Naive thymus-derived CD4-positive, alpha-beta T cell (primary cell): ENCODE measurements at regions not wholly inside any gene's neighbourhood (a gene's known extent, or its start where the extent isn't known, plus 50 kb on each side); places are given as distances from the start of the nearest gene placed in this dataset.

Experiments
- ATAC-seq: fragments of 150-1000 bp; cut with Tn5 transposase; 2 replicates; pipeline ENCODE4 v1.10.0; 2021; ENCODE audit warnings: mild to moderate bottlenecking, moderate library complexity
- CTCF ChIA-PET: fragments of 350-600 bp; sonication (Branson Sonifier 250); formaldehyde crosslinking; loops from one replicate; lab custom pipeline; 2021; ENCODE audit warnings: antibody characterized with exemption; lab: Charles Lee
- POLR2A ChIA-PET: fragments of 350-600 bp; sonication (Branson Sonifier 250); formaldehyde crosslinking; loops from one replicate; lab custom pipeline; 2021; ENCODE audit warnings: antibody characterized with exemption, inconsistent platforms; lab: Charles Lee
- DNase-seq, 9 donors: peaks; one replicate each; pipeline versions ENCODE4 v3.0.0 to v3.0.0-alpha.2; 2020 to 2022; ENCODE audit warnings: mixed read lengths in 1 of 9
- H3K27ac ChIP-seq: one replicate; pipeline ENCODE4 v1.7.0; 2013; ENCODE audit warnings: mild to moderate bottlenecking, low read depth, low read length, moderate library complexity
- H3K27me3 ChIP-seq, 2 donors: one replicate each; pipeline ENCODE4 v1.7.0; 2013; ENCODE audit warnings: low read length in 2 of 2, mild to moderate bottlenecking in 2 of 2, moderate library complexity in 2 of 2; ENCODE audit not compliant: control insufficient read depth in 2 of 2, insufficient read depth in 2 of 2
- H3K36me3 ChIP-seq, 3 experiments: 1 replicate in 2 of 3; 2 replicates in 1 of 3; pipeline ENCODE4 v1.7.0; 2013; ENCODE audit warnings: low read length in 3 of 3, mild to moderate bottlenecking in 3 of 3, moderate library complexity in 1 of 3; ENCODE audit not compliant: insufficient read depth in 3 of 3, control insufficient read depth in 2 of 3
- H3K4me1 ChIP-seq, 2 donors: one replicate each; pipeline ENCODE4 v1.7.0; 2013; ENCODE audit warnings: low read length in 2 of 2, mild to moderate bottlenecking in 2 of 2, moderate library complexity in 1 of 2; ENCODE audit not compliant: control insufficient read depth in 2 of 2, insufficient read depth in 2 of 2
- H3K4me3 ChIP-seq: 2 replicates; pipeline ENCODE4 v1.7.0; 2013; ENCODE audit warnings: mild to moderate bottlenecking, low read length
- H3K9me3 ChIP-seq, 3 experiments: 1 replicate in 2 of 3; 2 replicates in 1 of 3; pipeline ENCODE4 v1.7.0; 2013; ENCODE audit warnings: low read length in 3 of 3; ENCODE audit not compliant: control insufficient read depth in 2 of 3
- H3K27ac Mint-ChIP-seq, 9 donors: one replicate each; pipeline ENCODE4 v1.8.0; 2020 to 2022; ENCODE audit warnings: mixed read lengths in 9 of 9, mild to moderate bottlenecking in 8 of 9, moderate library complexity in 5 of 9, inconsistent platforms in 2 of 9
- H3K27me3 Mint-ChIP-seq, 5 donors: one replicate each; pipeline ENCODE4 v1.8.0; 2021 to 2022; ENCODE audit warnings: mixed read lengths in 5 of 5, mild to moderate bottlenecking in 1 of 5
- H3K36me3 Mint-ChIP-seq, 5 donors: one replicate each; pipeline ENCODE4 v1.8.0; 2020 to 2022; ENCODE audit warnings: mixed read lengths in 5 of 5, mild to moderate bottlenecking in 3 of 5, inconsistent platforms in 1 of 5
- H3K4me1 Mint-ChIP-seq, 7 donors: one replicate each; pipeline ENCODE4 v1.8.0; 2020 to 2022; ENCODE audit warnings: mixed read lengths in 7 of 7, mild to moderate bottlenecking in 3 of 7, inconsistent platforms in 1 of 7
- H3K4me3 Mint-ChIP-seq, 10 donors: one replicate each; pipeline ENCODE4 v1.8.0; 2020 to 2022; ENCODE audit warnings: mild to moderate bottlenecking in 10 of 10, mixed read lengths in 10 of 10, moderate library complexity in 6 of 10, inconsistent platforms in 2 of 10
- H3K9me3 Mint-ChIP-seq, 11 donors: one replicate each; pipeline ENCODE4 v1.8.0; 2020 to 2022; ENCODE audit warnings: mixed read lengths in 11 of 11, mild to moderate bottlenecking in 4 of 11, inconsistent platforms in 1 of 11, moderate library complexity in 1 of 11
- intact Hi-C, 2 donors: fragments of 100-400 bp; cut with micrococcal nuclease; formaldehyde crosslinking; loops; one replicate each; pipeline ENCODE4 v1.15.1; 2023

GRCh38 chr5:28408186-28408585, 1369.8 kb upstream of the CDH9 start:
- H3K27ac Mint-ChIP-seq = no peak overlapping the region
- ChIA-PET POLR2A (no interaction called here), CTCF (no interaction called here)
- H3K9me3 Mint-ChIP-seq = peaks cover 0 to 45% (median 9%) of the 10 kb centered on the region in 11 donors
- ATAC-seq = no peak
- Histone ChIP-seq H3K9me3 (peaks cover 0 to 6% (median 0%) of the 10 kb centered on the region in 3 experiments), H3K4me3 (no peak overlapping the region), H3K4me1 (no peaks in the 10 kb centered on the region), H3K27ac (no peak overlapping the region), H3K27me3 (no peaks in the 10 kb centered on the region), H3K36me3 (no peaks in the 10 kb centered on the region)
- no peaks in the 10 kb centered on the region for H3K4me1 Mint-ChIP-seq
- no peaks in the 10 kb centered on the region for H3K36me3 Mint-ChIP-seq
- H3K27me3 Mint-ChIP-seq = no peaks in the 10 kb centered on the region
- H3K4me3 Mint-ChIP-seq = no peak overlapping the region
- no peak for DNase-seq
- intact Hi-C loops = no loop called here

DNA sequence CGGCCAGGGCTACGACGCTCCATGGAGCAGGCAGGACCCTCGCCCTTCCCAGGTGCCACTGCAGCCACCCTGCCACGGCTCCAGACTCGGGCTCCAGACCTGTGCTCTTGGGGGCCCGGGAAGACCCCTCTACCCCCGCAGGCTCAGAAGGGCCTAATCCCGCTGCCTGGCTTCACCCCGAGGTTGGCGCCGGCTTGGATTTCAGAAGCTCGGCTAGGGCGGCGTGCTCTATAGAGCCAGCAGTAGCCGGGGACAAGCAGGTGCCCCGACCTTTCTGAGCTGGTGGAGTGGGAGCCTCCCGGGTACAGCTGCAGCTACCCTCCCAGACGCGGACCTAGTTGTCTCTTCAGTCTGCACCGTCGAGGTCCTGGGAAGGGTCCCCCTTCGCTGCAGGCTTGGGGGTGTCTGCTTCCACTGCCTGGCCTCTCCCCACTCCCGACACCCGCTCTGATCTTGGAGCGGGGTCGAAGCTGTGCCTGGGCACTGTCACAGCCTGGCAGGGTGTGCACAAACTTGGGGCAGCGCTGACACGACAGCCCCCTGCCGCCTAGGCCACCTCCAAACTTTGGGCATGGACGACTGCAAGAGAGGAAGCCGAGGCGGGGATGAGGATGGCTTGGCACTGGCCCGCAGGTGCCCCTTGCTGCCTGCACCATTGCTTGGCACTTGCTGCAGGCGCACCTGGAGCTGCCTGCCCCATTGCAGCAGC, 1366.1 kb upstream of the CDH9 start:
- Histone ChIP-seq H3K27ac (no peak overlapping the region), H3K9me3 (peaks cover 0 to 6% (median 0%) of the 10 kb centered on the region in 3 experiments), H3K4me3 (no peak overlapping the region), H3K36me3 (no peaks in the 10 kb centered on the region), H3K4me1 (no peaks in the 10 kb centered on the region), H3K27me3 (no peaks in the 10 kb centered on the region)
- CTCF ChIA-PET = no interaction called here
- H3K9me3 Mint-ChIP-seq = peaks cover 0 to 37% (median 7%) of the 10 kb centered on the region in 11 donors
- intact Hi-C loops = no loop called here
- DNase-seq = no peak
- H3K4me3 Mint-ChIP-seq = no peak overlapping the region
- ATAC-seq = peak; percentile 26
- no peaks in the 10 kb centered on the region for H3K4me1 Mint-ChIP-seq
- no peaks in the 10 kb centered on the region for H3K36me3 Mint-ChIP-seq
- no peak overlapping the region for H3K27ac Mint-ChIP-seq
- H3K27me3 Mint-ChIP-seq = no peaks in the 10 kb centered on the region
- POLR2A ChIA-PET = no interaction called here

DNA sequence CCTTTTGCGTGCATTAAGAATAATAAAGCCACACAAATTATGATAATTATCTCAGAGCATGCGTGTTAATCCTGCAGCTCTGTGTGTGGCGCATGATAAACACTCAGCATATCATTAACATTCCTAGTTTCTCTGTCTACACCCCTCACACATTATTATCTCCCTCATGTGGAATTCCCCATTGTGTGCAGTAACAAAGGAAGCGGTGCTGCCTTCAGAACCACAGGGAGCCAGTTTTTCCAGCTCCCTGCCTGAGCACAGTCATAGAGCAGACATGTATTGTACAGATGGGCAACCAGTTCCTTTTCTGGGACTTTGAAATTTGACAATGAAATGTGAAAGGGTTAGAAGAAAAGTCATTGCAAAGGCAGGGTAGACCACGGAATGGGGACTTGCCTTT, 1365.5 kb upstream of the CDH9 start:
- intact Hi-C loops = no loop called here
- POLR2A ChIA-PET = no interaction called here

DNA sequence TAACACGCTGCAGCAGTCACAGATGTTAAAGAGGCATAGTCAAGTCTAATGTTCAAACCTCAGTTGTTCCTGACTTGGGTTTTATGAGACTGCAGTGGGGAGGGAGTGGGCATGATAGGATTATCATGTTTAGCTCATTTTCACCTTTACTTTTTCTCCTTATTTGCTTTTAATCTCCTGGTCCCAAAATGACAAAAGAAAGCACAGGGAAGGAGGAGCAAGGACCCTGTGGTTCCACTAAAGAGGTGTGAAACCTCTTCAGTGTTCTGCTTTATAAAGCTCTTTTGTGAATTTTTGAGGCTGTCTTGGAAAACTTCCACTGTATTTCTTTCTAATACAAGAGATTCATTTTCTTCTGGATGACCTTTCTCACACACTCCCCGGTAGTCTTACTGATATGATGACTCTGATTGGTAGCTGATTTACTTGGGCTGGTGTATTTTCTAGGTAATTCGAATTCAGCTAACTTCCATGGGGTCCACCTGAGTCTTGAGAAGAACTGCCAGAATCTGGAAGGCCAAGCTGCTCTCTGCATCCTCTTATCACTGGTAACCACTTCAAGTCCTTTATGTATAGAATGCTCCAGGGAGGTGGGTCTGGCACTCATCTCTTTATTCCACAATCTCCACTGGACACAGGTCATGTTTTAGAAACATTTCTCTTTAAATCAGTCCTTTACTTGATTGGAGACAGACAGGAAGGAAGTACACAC, 1364.4 kb upstream of the CDH9 start:
- Mint-ChIP-seq H3K4me1 (no peaks in the 10 kb centered on the region), H3K9me3 (peaks cover 0 to 39% (median 6%) of the 10 kb centered on the region in 11 donors), H3K27ac (no peak overlapping the region), H3K4me3 (no peak overlapping the region), H3K36me3 (no peaks in the 10 kb centered on the region), H3K27me3 (no peaks in the 10 kb centered on the region)
- intact Hi-C loops = no loop called here
- ChIA-PET POLR2A (no interaction called here), CTCF (no interaction called here)
- no peak for DNase-seq
- H3K27me3 ChIP-seq = no peaks in the 10 kb centered on the region
- H3K4me1 ChIP-seq = no peaks in the 10 kb centered on the region
- ATAC-seq = no peak
- no peaks in the 10 kb centered on the region for H3K36me3 ChIP-seq
- peaks cover 0 to 6% (median 0%) of the 10 kb centered on the region in 3 experiments for H3K9me3 ChIP-seq
- no peak overlapping the region for H3K4me3 ChIP-seq
- no peak overlapping the region for H3K27ac ChIP-seq

More for the DNA sequence above, 1365.5 kb upstream of the CDH9 start:
- Mint-ChIP-seq H3K36me3 (no peaks in the 10 kb centered on the region), H3K27ac (no peak overlapping the region), H3K4me3 (no peak overlapping the region), H3K4me1 (no peaks in the 10 kb centered on the region), H3K9me3 (peaks cover 0 to 39% (median 7%) of the 10 kb centered on the region in 11 donors), H3K27me3 (no peaks in the 10 kb centered on the region)
- H3K27me3 ChIP-seq = no peaks in the 10 kb centered on the region
- CTCF ChIA-PET = no interaction called here
- peaks cover 0 to 6% (median 0%) of the 10 kb centered on the region in 3 experiments for H3K9me3 ChIP-seq
- H3K36me3 ChIP-seq = no peaks in the 10 kb centered on the region
- no peak overlapping the region for H3K27ac ChIP-seq
- DNase-seq (no peak), ATAC-seq (no peak)
- no peaks in the 10 kb centered on the region for H3K4me1 ChIP-seq
- no peak overlapping the region for H3K4me3 ChIP-seq

GRCh38 chr5:28400076-28400475, 1361.7 kb upstream of the CDH9 start:
- Histone ChIP-seq H3K27me3 (no peaks in the 10 kb centered on the region), H3K9me3 (peaks cover 0 to 6% (median 0%) of the 10 kb centered on the region in 3 experiments), H3K4me1 (no peaks in the 10 kb centered on the region), H3K4me3 (no peak overlapping the region), H3K27ac (no peak overlapping the region), H3K36me3 (no peaks in the 10 kb centered on the region)
- H3K36me3 Mint-ChIP-seq = no peaks in the 10 kb centered on the region
- H3K27me3 Mint-ChIP-seq = no peaks in the 10 kb centered on the region
- POLR2A ChIA-PET = no interaction called here
- peaks cover 0 to 24% (median 4%) of the 10 kb centered on the region in 11 donors for H3K9me3 Mint-ChIP-seq
- ATAC-seq (no peak), DNase-seq (no peak)
- H3K27ac Mint-ChIP-seq = no peak overlapping the region
- no peaks in the 10 kb centered on the region for H3K4me1 Mint-ChIP-seq
- H3K4me3 Mint-ChIP-seq = no peak overlapping the region
- intact Hi-C loops = no loop called here
- CTCF ChIA-PET = no interaction called here

DNA sequence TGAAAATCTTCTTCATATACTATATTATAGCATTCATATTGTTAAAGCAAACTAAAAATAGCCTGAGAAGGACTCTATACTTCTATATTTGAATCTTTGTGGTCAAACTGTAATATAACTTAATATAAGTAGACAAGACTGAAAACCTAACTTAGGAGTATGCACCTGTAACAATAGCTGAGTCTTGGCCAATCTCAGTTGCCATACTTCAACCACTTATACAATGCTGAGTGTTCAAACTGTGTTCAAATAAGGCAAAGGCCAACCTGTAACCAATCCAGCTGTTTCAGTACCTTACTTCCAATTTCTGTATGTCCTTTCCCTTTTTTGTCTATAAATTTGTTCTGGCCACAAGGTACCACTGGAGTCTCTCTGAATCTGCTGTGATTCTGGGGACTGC, 1360.8 kb upstream of the CDH9 start:
- H3K36me3 Mint-ChIP-seq = no peaks in the 10 kb centered on the region
- no peaks in the 10 kb centered on the region for H3K4me1 ChIP-seq
- H3K4me3 ChIP-seq = no peak overlapping the region
- H3K27me3 ChIP-seq = no peaks in the 10 kb centered on the region
- POLR2A ChIA-PET = no interaction called here
- no peaks in the 10 kb centered on the region for H3K36me3 ChIP-seq
- no peak overlapping the region for H3K27ac ChIP-seq
- no peak overlapping the region for H3K4me3 Mint-ChIP-seq
- no peaks in the 10 kb centered on the region for H3K4me1 Mint-ChIP-seq
- no peaks in the 10 kb centered on the region for H3K27me3 Mint-ChIP-seq
- intact Hi-C loops = no loop called here
- peaks cover 0 to 23% (median 4%) of the 10 kb centered on the region in 11 donors for H3K9me3 Mint-ChIP-seq
- CTCF ChIA-PET = no interaction called here
- DNase-seq (no peak), ATAC-seq (no peak)
- H3K27ac Mint-ChIP-seq = no peak overlapping the region
- H3K9me3 ChIP-seq = no peaks in the 10 kb centered on the region

DNA sequence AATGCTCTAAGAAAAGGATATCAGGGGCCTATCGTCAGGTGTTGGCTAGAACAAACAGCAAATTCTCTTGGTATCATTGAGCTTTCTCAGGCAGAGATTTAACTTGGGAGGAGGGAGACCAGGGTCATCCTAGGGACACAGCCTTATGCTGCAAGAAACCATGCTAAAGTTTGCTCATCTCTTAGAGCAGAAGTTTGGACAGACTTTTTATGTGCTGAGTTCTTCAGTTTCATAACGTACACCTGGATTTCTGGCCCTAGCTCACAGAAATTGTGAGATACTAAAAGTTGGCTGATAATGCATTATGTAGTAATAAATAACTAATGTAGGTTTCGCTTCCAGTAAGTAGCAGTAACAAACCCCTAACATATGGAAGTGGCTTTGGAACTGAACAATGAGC, 1359.8 kb upstream of the CDH9 start:
- Mint-ChIP-seq H3K4me1 (no peaks in the 10 kb centered on the region), H3K36me3 (no peaks in the 10 kb centered on the region), H3K27ac (no peak overlapping the region), H3K9me3 (peaks cover 0 to 17% (median 4%) of the 10 kb centered on the region in 11 donors), H3K4me3 (no peak overlapping the region), H3K27me3 (no peaks in the 10 kb centered on the region)
- H3K27me3 ChIP-seq = no peaks in the 10 kb centered on the region
- DNase-seq (no peak), ATAC-seq (no peak)
- intact Hi-C loops = no loop called here
- no peaks in the 10 kb centered on the region for H3K9me3 ChIP-seq
- CTCF ChIA-PET = no interaction called here
- H3K4me3 ChIP-seq = no peak overlapping the region
- H3K36me3 ChIP-seq = no peaks in the 10 kb centered on the region
- H3K4me1 ChIP-seq = no peaks in the 10 kb centered on the region
- H3K27ac ChIP-seq = no peak overlapping the region
- POLR2A ChIA-PET = no interaction called here
